Neural progenitor cell (in vitro differentiated cells): ENCODE measurements at regions not wholly inside any gene's neighbourhood (a gene's known extent, or its start where the extent isn't known, plus 50 kb on each side); places are given as distances from the start of the nearest gene placed in this dataset.

Experiments
- DNase-seq: peaks from one replicate; pipeline ENCODE4 v3.0.0-alpha.2; 2016; ENCODE audit warnings: low spot score
- H2AFZ ChIP-seq: fragments of 200-600 bp; sonication (generic); replicated peaks from 2 replicates; pipeline ENCODE4 v1.6.1; 2016; ENCODE audit warnings: antibody characterized with exemption
- H3F3A ChIP-seq: fragments of 200-600 bp; sonication (generic); 2 replicates; pipeline ENCODE4 v1.6.1; 2016; ENCODE audit warnings: antibody characterized with exemption, low read depth
- H3K27ac ChIP-seq: fragments of 200-600 bp; sonication (generic); 2 replicates; pipeline ENCODE4 v1.5.1; 2016; ENCODE audit warnings: mild to moderate bottlenecking
- H3K27me3 ChIP-seq: fragments of 200-600 bp; sonication (generic); 2 replicates; pipeline ENCODE4 v1.6.1; 2016; ENCODE audit warnings: mild to moderate bottlenecking, moderate library complexity
- H3K36me3 ChIP-seq: fragments of 200-600 bp; sonication (generic); 2 replicates; pipeline ENCODE4 v1.5.1; 2016
- H3K4me1 ChIP-seq: fragments of 200-600 bp; sonication (generic); 2 replicates; pipeline ENCODE4 v1.6.1; 2016; ENCODE audit warnings: mixed run types
- H3K4me2 ChIP-seq: fragments of 200-600 bp; sonication (generic); 2 replicates; pipeline ENCODE4 v1.6.1; 2016
- H3K4me3 ChIP-seq: fragments of 200-600 bp; sonication (generic); 2 replicates; pipeline ENCODE4 v1.5.1; 2016
- H3K79me2 ChIP-seq: fragments of 200-600 bp; sonication (generic); 2 replicates; pipeline ENCODE4 v1.6.1; 2016; ENCODE audit warnings: low read depth
- H3K9ac ChIP-seq: fragments of 200-600 bp; sonication (generic); 2 replicates; pipeline ENCODE4 v1.6.1; 2016
- H3K9me3 ChIP-seq: fragments of 200-600 bp; sonication (generic); 2 replicates; pipeline ENCODE4 v1.5.1; 2016; ENCODE audit warnings: low read depth
- H4K20me1 ChIP-seq: fragments of 200-600 bp; sonication (generic); 2 replicates; pipeline ENCODE4 v1.6.1; 2016; ENCODE audit warnings: low read depth
- H3K27ac Mint-ChIP-seq: 3 replicates; pipeline ENCODE4 v1.8.0; 2021; ENCODE audit warnings: mixed read lengths
- H3K27me3 Mint-ChIP-seq: 2 replicates; pipeline ENCODE4 v1.8.0; 2022; ENCODE audit warnings: low read depth, mild to moderate bottlenecking, inconsistent platforms, moderate library complexity, mixed read lengths; ENCODE audit not compliant: insufficient read depth
- H3K36me3 Mint-ChIP-seq: 3 replicates; pipeline ENCODE4 v1.8.0; 2021; ENCODE audit warnings: mixed read lengths
- H3K4me1 Mint-ChIP-seq: 3 replicates; pipeline ENCODE4 v1.8.0; 2021; ENCODE audit warnings: mixed read lengths
- H3K4me3 Mint-ChIP-seq: 3 replicates; pipeline ENCODE4 v1.8.0; 2021; ENCODE audit warnings: mild to moderate bottlenecking, moderate library complexity, mixed read lengths
- H3K9me3 Mint-ChIP-seq: 3 replicates; pipeline ENCODE4 v1.8.0; 2020; ENCODE audit warnings: mixed read lengths
- CTCF ChIP-seq: fragments of 200-600 bp; sonication (generic); IDR thresholded peaks from 2 replicates; pipeline ENCODE4 v1.5.1; 2017; ENCODE audit warnings: antibody characterized with exemption, mild to moderate bottlenecking
- EZH2 ChIP-seq: fragments of 200-600 bp; sonication (generic); IDR thresholded peaks from 2 replicates; pipeline ENCODE4 v1.6.1; 2017; ENCODE audit warnings: antibody characterized with exemption, mild to moderate bottlenecking, moderate library complexity
- EZH2phosphoT487 ChIP-seq: fragments of 200-600 bp; sonication (generic); IDR thresholded peaks from 2 replicates; pipeline ENCODE4 v1.6.1; 2017; ENCODE audit warnings: antibody characterized with exemption

- Mint-ChIP-seq H3K27ac (peak overlapping the region; percentile 62), H3K36me3 (no peaks in the 10 kb centered on the region), H3K4me1 (peaks cover 76% of the 10 kb centered on the region), H3K9me3 (no peaks in the 10 kb centered on the region), H3K4me3 (no peak overlapping the region), H3K27me3 (peaks cover 10% of the 10 kb centered on the region)
- Histone ChIP-seq H3F3A (peaks cover 39% of the 10 kb centered on the region), H3K4me2 (peak overlapping the region; percentile 64), H3K9ac (no peak overlapping the region), H3K79me2 (no peaks in the 10 kb centered on the region), H3K9me3 (no peaks in the 10 kb centered on the region), H3K4me1 (peaks cover 45% of the 10 kb centered on the region), H4K20me1 (no peaks in the 10 kb centered on the region), H2AFZ (peak overlapping the region; percentile 47), H3K27me3 (no peaks in the 10 kb centered on the region), H3K36me3 (no peaks in the 10 kb centered on the region), H3K27ac (peak overlapping the region; percentile 66), H3K4me3 (no peak overlapping the region)
- TF ChIP-seq EZH2 (peak; percentile 44), EZH2phosphoT487 (no peak)
- DNase-seq: peak; percentile 84
Observed at GRCh38 chr6:37570482-37571133, 70.9 kb upstream of the CCDC167 start.

GRCh38 chr6:37569743-37570481 lies 70.2 kb upstream of the CCDC167 start:
- H3K4me3 Mint-ChIP-seq: no peak overlapping the region
- peak; percentile 46 for DNase-seq
- no peaks in the 10 kb centered on the region for H3K79me2 ChIP-seq
- no peaks in the 10 kb centered on the region for H3K9me3 Mint-ChIP-seq
- TF ChIP-seq CTCF: no peak
- TF ChIP-seq EZH2phosphoT487: no peak
- no peak for TF ChIP-seq EZH2
- H3F3A ChIP-seq: peaks cover 46% of the 10 kb centered on the region
- H3K4me2 ChIP-seq: peak overlapping the region; percentile 64
- no peak overlapping the region for H3K4me3 ChIP-seq
- H3K27ac Mint-ChIP-seq: peak overlapping the region; percentile 62
- H4K20me1 ChIP-seq: no peaks in the 10 kb centered on the region
- H3K4me1 ChIP-seq: peaks cover 51% of the 10 kb centered on the region
- H3K36me3 ChIP-seq: no peaks in the 10 kb centered on the region
- no peak overlapping the region for H3K9ac ChIP-seq
- H3K27me3 Mint-ChIP-seq: peaks cover 10% of the 10 kb centered on the region
- H3K27me3 ChIP-seq: no peaks in the 10 kb centered on the region
- H3K9me3 ChIP-seq: no peaks in the 10 kb centered on the region
- H2AFZ ChIP-seq: peak overlapping the region; percentile 47
- H3K4me1 Mint-ChIP-seq: peaks cover 76% of the 10 kb centered on the region
- H3K27ac ChIP-seq: peak overlapping the region; percentile 66
- H3K36me3 Mint-ChIP-seq: no peaks in the 10 kb centered on the region

- Histone ChIP-seq H3F3A (peaks cover 52% of the 10 kb centered on the region), H3K9ac (no peak overlapping the region), H3K4me1 (peaks cover 57% of the 10 kb centered on the region), H3K27ac (no peak overlapping the region), H2AFZ (no peak overlapping the region), H3K27me3 (no peaks in the 10 kb centered on the region), H3K79me2 (no peaks in the 10 kb centered on the region), H4K20me1 (no peaks in the 10 kb centered on the region), H3K9me3 (no peaks in the 10 kb centered on the region), H3K4me2 (no peak overlapping the region), H3K4me3 (no peak overlapping the region), H3K36me3 (no peaks in the 10 kb centered on the region)
- Mint-ChIP-seq H3K4me1 (peaks cover 79% of the 10 kb centered on the region), H3K27me3 (peaks cover 12% of the 10 kb centered on the region), H3K27ac (peak overlapping the region; percentile 19), H3K36me3 (no peaks in the 10 kb centered on the region), H3K9me3 (no peaks in the 10 kb centered on the region), H3K4me3 (peak overlapping the region; percentile 3)
- DNase-seq: no peak
- TF ChIP-seq EZH2phosphoT487: no peak
- TF ChIP-seq EZH2: no peak
- no peak for TF ChIP-seq CTCF
Observed at GRCh38 chr6:37569317-37569716, 69.6 kb upstream of the CCDC167 start.

GRCh38 chr6:37566950-37567349 lies 67.3 kb upstream of the CCDC167 start:
- H4K20me1 ChIP-seq: no peaks in the 10 kb centered on the region
- DNase-seq: no peak
- H3K27ac ChIP-seq: no peak overlapping the region
- Mint-ChIP-seq H3K27ac (peak overlapping the region; percentile 47), H3K4me1 (peaks cover 80% of the 10 kb centered on the region), H3K4me3 (peak overlapping the region; percentile 39), H3K9me3 (no peaks in the 10 kb centered on the region), H3K27me3 (peaks cover 13% of the 10 kb centered on the region), H3K36me3 (no peaks in the 10 kb centered on the region)
- no peaks in the 10 kb centered on the region for H3K79me2 ChIP-seq
- H3K27me3 ChIP-seq: no peaks in the 10 kb centered on the region
- TF ChIP-seq CTCF: no peak
- no peak for TF ChIP-seq EZH2
- TF ChIP-seq EZH2phosphoT487: no peak
- peak overlapping the region; percentile 50 for H2AFZ ChIP-seq
- peaks cover 70% of the 10 kb centered on the region for H3K4me1 ChIP-seq
- H3K4me2 ChIP-seq: no peak overlapping the region
- peaks cover 68% of the 10 kb centered on the region for H3F3A ChIP-seq
- no peak overlapping the region for H3K4me3 ChIP-seq
- H3K9ac ChIP-seq: no peak overlapping the region
- no peaks in the 10 kb centered on the region for H3K9me3 ChIP-seq
- no peaks in the 10 kb centered on the region for H3K36me3 ChIP-seq
